GM12878 (cell line): ENCODE measurements at regions not wholly inside any gene's neighbourhood (a gene's known extent, or its start where the extent isn't known, plus 50 kb on each side); places are given as distances from the start of the nearest gene placed in this dataset.

Source experiments
- ATAC-seq: fragments of 200-7000 bp; cut with Tn5 transposase; 3 replicates; pipeline ENCODE4 v1.9.1; 2020; ENCODE audit warnings: mild to moderate bottlenecking, moderate library complexity
- BruUV-seq: library from RNA; stranded (reverse); fragments of 400-500 nt; replicated peaks from 2 replicates; lab custom pipeline; 2021; lab: Mats Ljungman, UMichigan
- CTCF ChIA-PET: fragments of 300-600 bp; sonication (Branson Sonifier 250); formaldehyde crosslinking; extraction: SDS; loops from one replicate; lab custom pipeline; 2021; ENCODE audit warnings: inconsistent platforms; lab: Yijun Ruan, JAX
- POLR2A ChIA-PET: fragments of 350-600 bp; formaldehyde crosslinking; extraction: SDS; loops from one replicate; lab custom pipeline; 2021; ENCODE audit warnings: inconsistent platforms; lab: Charles Lee
- RAD21 ChIA-PET: fragments of 300-600 bp; sonication (Branson Sonifier 250); formaldehyde crosslinking; loops from one replicate; lab custom pipeline; 2023; ENCODE audit warnings: antibody characterized with exemption; ENCODE audit not compliant: unreplicated experiment; lab: Charles Lee
- SMC1A ChIA-PET: fragments of 300-600 bp; sonication (Branson Sonifier 250); formaldehyde crosslinking; loops from one replicate; lab custom pipeline; 2023; ENCODE audit not compliant: unreplicated experiment, uncharacterized antibody; lab: Charles Lee
- DNase-seq: peaks from one replicate; pipeline ENCODE4 v3.0.0-alpha.2; 2011; ENCODE audit warnings: low read depth, low spot score
- FAIRE-seq: peaks from 3 replicates; lab custom pipeline; 2011; peaks lifted over from hg19 to GRCh38; lab: Jason Lieb, UNC
- H2AFZ ChIP-seq: 2 replicates; pipeline ENCODE4 v1.6.0; 2011; ENCODE audit warnings: low read depth, low read length, control low read depth; ENCODE audit not compliant: control insufficient read depth
- H3K27ac ChIP-seq: 2 replicates; pipeline ENCODE4 v1.5.1; 2011; ENCODE audit warnings: control low read depth; ENCODE audit not compliant: control insufficient read depth, insufficient read depth
- H3K27me3 ChIP-seq, 2 experiments: replicated peaks in 1 of 2; 2 replicates each; pipeline versions ENCODE4 v1.6.0 to v1.6.1; 2011; ENCODE audit warnings: low read length in 1 of 2; ENCODE audit not compliant: control insufficient read depth in 2 of 2, insufficient read depth in 2 of 2
- H3K36me3 ChIP-seq, 2 experiments: 2 replicates each; pipeline ENCODE4 v1.5.1; 2011; ENCODE audit warnings: low read length in 1 of 2; ENCODE audit not compliant: control insufficient read depth in 2 of 2, insufficient read depth in 2 of 2
- H3K4me1 ChIP-seq: 2 replicates; pipeline ENCODE4 v1.6.1; 2011; ENCODE audit warnings: mild to moderate bottlenecking, low read length, moderate library complexity, mixed read lengths; ENCODE audit not compliant: control insufficient read depth, insufficient read depth
- H3K4me2 ChIP-seq: 2 replicates; pipeline ENCODE4 v1.6.0; 2011; ENCODE audit warnings: control low read depth; ENCODE audit not compliant: control insufficient read depth, insufficient read depth
- H3K4me3 ChIP-seq: fragments of 200-600 bp; sonication (generic); 2 replicates; pipeline ENCODE4 v1.5.1; 2016
- H3K79me2 ChIP-seq: 2 replicates; pipeline ENCODE4 v1.6.0; 2011; ENCODE audit warnings: low read length; ENCODE audit not compliant: control insufficient read depth, insufficient read depth
- H3K9ac ChIP-seq: 2 replicates; pipeline ENCODE4 v1.8.0; 2011; ENCODE audit warnings: low read length, control low read depth, mixed read lengths; ENCODE audit not compliant: control insufficient read depth, insufficient read depth
- H3K9me3 ChIP-seq: replicated peaks from 3 replicates; pipeline ENCODE4 v1.5.1; 2011; ENCODE audit warnings: mild to moderate bottlenecking, low read length; ENCODE audit not compliant: control insufficient read depth, insufficient read depth
- H4K20me1 ChIP-seq: 2 replicates; pipeline ENCODE4 v1.6.0; 2011; ENCODE audit not compliant: control insufficient read depth, insufficient read depth
- BACH1 ChIP-seq: fragments of 450-650 bp; IDR thresholded peaks from 2 replicates; pipeline ENCODE4 v1.6.1; 2017; ENCODE audit warnings: mild to moderate bottlenecking, borderline replicate concordance
- CREB1 ChIP-seq: IDR thresholded peaks from 2 replicates; pipeline ENCODE4 v1.6.1; 2012; ENCODE audit warnings: low read depth, mild to moderate bottlenecking, inconsistent platforms
- GATAD2B ChIP-seq: fragments of 450-650 bp; conservative IDR thresholded peaks from 2 replicates; pipeline ENCODE4 v1.6.1; 2017; ENCODE audit warnings: low read depth, mild to moderate bottlenecking, moderate library complexity
- HDGF ChIP-seq: fragments of 450-650 bp; IDR thresholded peaks from 2 replicates; pipeline ENCODE4 v1.6.1; 2016; ENCODE audit warnings: antibody characterized with exemption
- KLF5 ChIP-seq: fragments of 450-650 bp; IDR thresholded peaks from 2 replicates; pipeline ENCODE4 v1.6.1; 2014; ENCODE audit warnings: mild to moderate bottlenecking; ENCODE audit not compliant: partially characterized antibody
- RCOR1 ChIP-seq: conservative IDR thresholded peaks from 2 replicates; pipeline ENCODE4 v1.6.1; 2012; ENCODE audit warnings: low read depth, low read length, improper control_type of control experiment
- SMC3 ChIP-seq: IDR thresholded peaks from 2 replicates; pipeline ENCODE4 v1.6.1; 2011; ENCODE audit warnings: low read length, improper control_type of control experiment, borderline replicate concordance
- STAT3 ChIP-seq: IDR thresholded peaks from 2 replicates; pipeline ENCODE4 v1.6.1; 2011; ENCODE audit warnings: low read depth, low read length, improper control_type of control experiment
- TCF7 ChIP-seq: IDR thresholded peaks from 2 replicates; pipeline ENCODE4 v1.6.1; 2014; ENCODE audit warnings: antibody characterized with exemption, borderline replicate concordance
- ZNF207 ChIP-seq: fragments of 450-650 bp; IDR thresholded peaks from 2 replicates; pipeline ENCODE4 v1.6.1; 2014; ENCODE audit warnings: antibody characterized with exemption, mild to moderate bottlenecking, borderline replicate concordance
- ZNF24 ChIP-seq: fragments of 450-650 bp; IDR thresholded peaks from 2 replicates; pipeline ENCODE4 v1.6.1; 2017; ENCODE audit warnings: antibody characterized with exemption, mild to moderate bottlenecking
- ZZZ3 ChIP-seq: IDR thresholded peaks from 2 replicates; pipeline ENCODE4 v1.6.1; 2011; ENCODE audit warnings: low read depth; ENCODE audit not compliant: control insufficient read depth, insufficient read length
- WGBS: methylation state at CpG from one replicate; pipeline ENCODE4 v1.1.6; 2016; ENCODE audit warnings: low lambda C conversion rate; ENCODE audit not compliant: insufficient replicate concordance, insufficient coverage; ENCODE audit errors: missing lambda C conversion rate; 5-methylcytosine and 5-hydroxymethylcytosine counted together
- in situ Hi-C: fragments of 300-500 bp; cut with MboI; formaldehyde crosslinking; loops from 9 replicates; pipeline ENCODE4 v1.14.3; 2018; ENCODE audit warnings: mixed read lengths
- intact Hi-C: fragments of 100-400 bp; cut with micrococcal nuclease; formaldehyde crosslinking; loops from one replicate; pipeline ENCODE4 v1.14.2; 2022; ENCODE audit not compliant: unreplicated experiment

DNA sequence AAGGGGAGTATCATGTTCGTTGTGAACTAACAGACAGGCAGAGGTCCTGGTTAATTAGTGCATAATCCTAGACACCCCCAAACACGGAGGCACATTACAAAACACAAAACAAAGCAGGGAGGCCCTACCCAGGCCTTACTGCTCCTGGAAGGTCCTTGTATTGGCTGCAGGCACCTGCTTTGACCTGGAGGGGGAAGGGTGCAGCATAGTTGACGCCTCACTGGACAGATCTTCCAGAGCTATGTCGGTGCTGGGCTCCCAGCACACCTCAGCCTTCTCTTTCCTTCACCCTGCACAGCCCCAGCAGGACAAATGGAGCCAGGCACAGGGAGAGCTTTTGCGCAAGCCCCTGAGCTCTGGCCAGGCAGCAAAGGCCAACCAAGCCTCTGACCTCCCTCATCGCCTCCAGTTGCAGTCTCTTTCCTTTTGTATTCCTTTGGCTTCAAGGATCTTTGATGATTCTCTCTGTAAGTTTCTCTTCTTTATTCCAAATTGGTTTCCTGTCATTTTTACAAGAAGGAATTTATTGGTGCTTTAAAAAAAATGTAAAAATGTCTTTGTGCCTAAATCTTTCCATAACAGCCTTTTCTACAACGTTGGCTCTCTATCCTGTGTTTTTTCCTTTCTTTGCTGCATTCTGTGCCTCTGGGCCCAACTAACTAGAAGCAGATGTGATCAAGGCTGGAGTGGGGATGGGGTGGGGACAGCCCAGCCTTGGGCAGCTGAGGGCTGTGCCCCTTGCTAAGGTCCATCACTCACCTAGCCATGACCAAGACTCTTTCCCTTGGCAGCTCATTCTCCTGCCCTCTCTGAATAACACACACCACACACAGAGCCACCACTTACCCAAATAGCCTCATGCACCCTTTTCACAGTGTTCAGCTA lies 317.1 kb upstream of the NPVF start:
- 13% methylated on average over 7 of the region's 7 CpGs for WGBS
- ChIA-PET RAD21 (no interaction called here), POLR2A (no interaction called here), SMC1A (no interaction called here), CTCF (interaction anchor here (1.6 kb wide), 1 partner anchor 22 kb away, joined by 5 read pairs; no protein-coding TSS in a partner anchor)
- Histone ChIP-seq H3K27ac (no peak overlapping the region), H3K9ac (no peak overlapping the region), H3K9me3 (no peaks in the 10 kb centered on the region), H3K36me3 (no peaks in the 10 kb centered on the region), H3K4me2 (no peak overlapping the region), H3K79me2 (no peaks in the 10 kb centered on the region), H3K27me3 (peaks cover 5 to 6% of the 10 kb centered on the region in 2 experiments), H2AFZ (no peak overlapping the region), H3K4me3 (no peak overlapping the region), H3K4me1 (no peaks in the 10 kb centered on the region), H4K20me1 (no peaks in the 10 kb centered on the region)
- in situ Hi-C loops (no loop called here), intact Hi-C loops (no loop called here)
- no peak for TF ChIP-seq SMC3
- TF ChIP-seq CREB1 = no peak
- no peak for TF ChIP-seq ZNF207
- TF ChIP-seq STAT3 = no peak
- TF ChIP-seq GATAD2B = no peak
- no peak for TF ChIP-seq ZNF24
- no peak for TF ChIP-seq KLF5
- no peak for TF ChIP-seq RCOR1
- no peak for TF ChIP-seq HDGF
- no peak for TF ChIP-seq BACH1
- no peak for TF ChIP-seq ZZZ3
- no peak for TF ChIP-seq TCF7
- BruUV-seq = no TSS peak
- ATAC-seq (no peak), DNase-seq (no peak), FAIRE-seq (no peak)
